ENCODE measurements at regions not wholly inside any gene's neighbourhood (a gene's known extent, or its start where the extent isn't known, plus 50 kb on each side); places are given as distances from the start of the nearest gene placed in this dataset.

GRCh38 chr5:98498028-98498427, 275.4 kb upstream of the RGMB start:
- no peaks in the 10 kb centered on the region for H3K4me1 ChIP-seq (ENCODE audit: control insufficient read depth, insufficient read depth, low read length)
- H3K9ac ChIP-seq (ENCODE audit: low read length): no peak overlapping the region
- no peaks in the 10 kb centered on the region for H3K36me3 ChIP-seq (ENCODE audit: control insufficient read depth, insufficient read depth, low read length)
- H3K27ac ChIP-seq (ENCODE audit: low read depth, low read length): no peak overlapping the region
- H3K4me3 ChIP-seq (ENCODE audit: low read length): no peak overlapping the region
- no peaks in the 10 kb centered on the region for H3K27me3 ChIP-seq (ENCODE audit: control insufficient read depth, insufficient read depth, low read length)

- Histone ChIP-seq H3K36me3 (ENCODE audit: control insufficient read depth, insufficient read depth, low read length) (no peaks in the 10 kb centered on the region), H3K9ac (ENCODE audit: low read length) (no peak overlapping the region), H3K4me3 (ENCODE audit: low read length) (no peak overlapping the region), H3K27ac (ENCODE audit: low read depth, low read length) (no peak overlapping the region), H3K27me3 (ENCODE audit: control insufficient read depth, insufficient read depth, low read length) (no peaks in the 10 kb centered on the region), H3K4me1 (ENCODE audit: control insufficient read depth, insufficient read depth, low read length) (no peaks in the 10 kb centered on the region)
Measured at GRCh38 chr5:98499892-98500291, 273.6 kb upstream of the RGMB start.

- Histone ChIP-seq H3K4me1 (ENCODE audit: control insufficient read depth, insufficient read depth, low read length) (no peaks in the 10 kb centered on the region), H3K27ac (ENCODE audit: low read depth, low read length) (no peak overlapping the region), H3K27me3 (ENCODE audit: control insufficient read depth, insufficient read depth, low read length) (no peaks in the 10 kb centered on the region), H3K36me3 (ENCODE audit: control insufficient read depth, insufficient read depth, low read length) (no peaks in the 10 kb centered on the region), H3K4me3 (ENCODE audit: low read length) (no peak overlapping the region), H3K9ac (ENCODE audit: low read length) (no peak overlapping the region)
Measured at GRCh38 chr5:98500811-98501210, 272.7 kb upstream of the RGMB start.

GRCh38 chr5:98503616-98504015, 269.8 kb upstream of the RGMB start:
- Histone ChIP-seq H3K27ac (ENCODE audit: low read depth, low read length) (no peak overlapping the region), H3K36me3 (ENCODE audit: control insufficient read depth, insufficient read depth, low read length) (no peaks in the 10 kb centered on the region), H3K4me3 (ENCODE audit: low read length) (no peak overlapping the region), H3K9ac (ENCODE audit: low read length) (no peak overlapping the region), H3K27me3 (ENCODE audit: control insufficient read depth, insufficient read depth, low read length) (no peaks in the 10 kb centered on the region), H3K4me1 (ENCODE audit: control insufficient read depth, insufficient read depth, low read length) (no peaks in the 10 kb centered on the region)

GRCh38 chr5:98504505-98504904, 269.0 kb upstream of the RGMB start:
- Histone ChIP-seq H3K27ac (ENCODE audit: low read depth, low read length) (no peak overlapping the region), H3K36me3 (ENCODE audit: control insufficient read depth, insufficient read depth, low read length) (no peaks in the 10 kb centered on the region), H3K27me3 (ENCODE audit: control insufficient read depth, insufficient read depth, low read length) (no peaks in the 10 kb centered on the region), H3K4me3 (ENCODE audit: low read length) (no peak overlapping the region), H3K4me1 (ENCODE audit: control insufficient read depth, insufficient read depth, low read length) (no peaks in the 10 kb centered on the region), H3K9ac (ENCODE audit: low read length) (no peak overlapping the region)

- Histone ChIP-seq H3K36me3 (ENCODE audit: control insufficient read depth, insufficient read depth, low read length) (no peaks in the 10 kb centered on the region), H3K4me3 (ENCODE audit: low read length) (no peak overlapping the region), H3K27me3 (ENCODE audit: control insufficient read depth, insufficient read depth, low read length) (no peaks in the 10 kb centered on the region), H3K4me1 (ENCODE audit: control insufficient read depth, insufficient read depth, low read length) (no peaks in the 10 kb centered on the region), H3K27ac (ENCODE audit: low read depth, low read length) (no peak overlapping the region), H3K9ac (ENCODE audit: low read length) (no peak overlapping the region)
Measured at GRCh38 chr5:98510143-98510985, 263.1 kb upstream of the RGMB start.

GRCh38 chr5:98513380-98513779, 260.1 kb upstream of the RGMB start:
- no peak overlapping the region for H3K4me3 ChIP-seq (ENCODE audit: low read length)

GRCh38 chr5:98514215-98514614, 259.2 kb upstream of the RGMB start:
- H3K27me3 ChIP-seq (ENCODE audit: control insufficient read depth, insufficient read depth, low read length): no peaks in the 10 kb centered on the region
- H3K4me3 ChIP-seq (ENCODE audit: low read length): no peak overlapping the region
- H3K9ac ChIP-seq (ENCODE audit: low read length): no peak overlapping the region
- no peaks in the 10 kb centered on the region for H3K4me1 ChIP-seq (ENCODE audit: control insufficient read depth, insufficient read depth, low read length)
- H3K36me3 ChIP-seq (ENCODE audit: control insufficient read depth, insufficient read depth, low read length): no peaks in the 10 kb centered on the region
- no peak overlapping the region for H3K27ac ChIP-seq (ENCODE audit: low read depth, low read length)

More at GRCh38 chr5:98513380-98513779, 260.1 kb upstream of the RGMB start:
- no peaks in the 10 kb centered on the region for H3K27me3 ChIP-seq (ENCODE audit: control insufficient read depth, insufficient read depth, low read length)
- H3K36me3 ChIP-seq (ENCODE audit: control insufficient read depth, insufficient read depth, low read length): no peaks in the 10 kb centered on the region
- H3K27ac ChIP-seq (ENCODE audit: low read depth, low read length): no peak overlapping the region
- no peaks in the 10 kb centered on the region for H3K4me1 ChIP-seq (ENCODE audit: control insufficient read depth, insufficient read depth, low read length)
- H3K9ac ChIP-seq (ENCODE audit: low read length): no peak overlapping the region

- no peak overlapping the region for H3K4me3 ChIP-seq (ENCODE audit: low read length)
- no peak overlapping the region for H3K9ac ChIP-seq (ENCODE audit: low read length)
- no peak overlapping the region for H3K27ac ChIP-seq (ENCODE audit: low read depth, low read length)
- no peaks in the 10 kb centered on the region for H3K36me3 ChIP-seq (ENCODE audit: control insufficient read depth, insufficient read depth, low read length)
- no peaks in the 10 kb centered on the region for H3K4me1 ChIP-seq (ENCODE audit: control insufficient read depth, insufficient read depth, low read length)
- H3K27me3 ChIP-seq (ENCODE audit: control insufficient read depth, insufficient read depth, low read length): no peaks in the 10 kb centered on the region
Measured at GRCh38 chr5:98516701-98517100, 256.8 kb upstream of the RGMB start.

GRCh38 chr5:98517560-98518366, 255.7 kb upstream of the RGMB start:
- no peaks in the 10 kb centered on the region for H3K36me3 ChIP-seq (ENCODE audit: control insufficient read depth, insufficient read depth, low read length)
- no peak overlapping the region for H3K27ac ChIP-seq (ENCODE audit: low read depth, low read length)
- H3K9ac ChIP-seq (ENCODE audit: low read length): no peak overlapping the region
- no peak overlapping the region for H3K4me3 ChIP-seq (ENCODE audit: low read length)
- H3K4me1 ChIP-seq (ENCODE audit: control insufficient read depth, insufficient read depth, low read length): no peaks in the 10 kb centered on the region
- no peaks in the 10 kb centered on the region for H3K27me3 ChIP-seq (ENCODE audit: control insufficient read depth, insufficient read depth, low read length)

GRCh38 chr5:98518754-98519153, 254.7 kb upstream of the RGMB start:
- Histone ChIP-seq H3K36me3 (ENCODE audit: control insufficient read depth, insufficient read depth, low read length) (no peaks in the 10 kb centered on the region), H3K4me1 (ENCODE audit: control insufficient read depth, insufficient read depth, low read length) (no peaks in the 10 kb centered on the region), H3K27me3 (ENCODE audit: control insufficient read depth, insufficient read depth, low read length) (no peaks in the 10 kb centered on the region), H3K4me3 (ENCODE audit: low read length) (no peak overlapping the region), H3K9ac (ENCODE audit: low read length) (no peak overlapping the region), H3K27ac (ENCODE audit: low read depth, low read length) (no peak overlapping the region)

- no peak overlapping the region for H3K4me3 ChIP-seq (ENCODE audit: low read length)
- no peaks in the 10 kb centered on the region for H3K4me1 ChIP-seq (ENCODE audit: control insufficient read depth, insufficient read depth, low read length)
- H3K36me3 ChIP-seq (ENCODE audit: control insufficient read depth, insufficient read depth, low read length): no peaks in the 10 kb centered on the region
- no peak overlapping the region for H3K27ac ChIP-seq (ENCODE audit: low read depth, low read length)
- no peak overlapping the region for H3K9ac ChIP-seq (ENCODE audit: low read length)
- H3K27me3 ChIP-seq (ENCODE audit: control insufficient read depth, insufficient read depth, low read length): no peaks in the 10 kb centered on the region
Measured at GRCh38 chr5:98519571-98519970, 253.9 kb upstream of the RGMB start.
